Stomach (tissue), 4 donors: ENCODE measurements at regions not wholly inside any gene's neighbourhood (a gene's known extent, or its start where the extent isn't known, plus 50 kb on each side); places are given as distances from the start of the nearest gene placed in this dataset.

ENCODE experiments used
- CTCF ChIP-seq, 7 experiments: fragments of 450-650 bp in 4 of 7; fragments of 200-600 bp in 3 of 7; sonication (generic) in 3 of 7; IDR thresholded peaks; one replicate each; pipeline ENCODE4 v1.5.1; 2016 to 2019; ENCODE audit warnings: antibody characterized with exemption in 7 of 7, control low read depth in 2 of 7, mild to moderate bottlenecking in 1 of 7
- POLR2A ChIP-seq, 4 donors: fragments of 450-650 bp; IDR thresholded peaks; one replicate each; pipeline ENCODE4 v1.6.1; 2016; ENCODE audit warnings: antibody characterized with exemption in 4 of 4, control low read depth in 2 of 4, mild to moderate bottlenecking in 1 of 4, moderate library complexity in 1 of 4

- TF ChIP-seq CTCF (IDR thresholded peaks at IDR 0.05) (no peak), POLR2A (IDR thresholded peaks at IDR 0.05) (no peak)
Observed at GRCh38 chr9:86629530-86629929, 275.3 kb upstream of the TUT7 start.
